ENCODE measurements at regions not wholly inside any gene's neighbourhood (a gene's known extent, or its start where the extent isn't known, plus 50 kb on each side); places are given as distances from the start of the nearest gene placed in this dataset.

- Histone ChIP-seq H3K4me1 (no peaks in the 10 kb centered on the region), H3K27me3 (no peaks in the 10 kb centered on the region), H3K4me3 (no peak overlapping the region), H3K36me3 (no peaks in the 10 kb centered on the region), H3K9ac (ENCODE audit: low read depth in 2 of 2, low read length in 2 of 2) (no peak overlapping the region), H3K27ac (no peak overlapping the region), H3K9me3 (no peaks in the 10 kb centered on the region)
- TF ChIP-seq CTCF (IDR thresholded peaks at IDR 0.05), result no peak
- no peak for DNase-seq
- intact Hi-C loops (cut with DNase I), result no loop called here
Observed at GRCh38 chr6:82441047-82441855, 77.6 kb downstream of the TPBG start.

GRCh38 chr6:82442061-82442719, 78.6 kb downstream of the TPBG start:
- Histone ChIP-seq H3K9me3 (no peaks in the 10 kb centered on the region), H3K4me3 (no peak overlapping the region), H3K27ac (no peak overlapping the region), H3K36me3 (no peaks in the 10 kb centered on the region), H3K4me1 (no peaks in the 10 kb centered on the region), H3K27me3 (no peaks in the 10 kb centered on the region), H3K9ac (ENCODE audit: low read depth in 2 of 2, low read length in 2 of 2) (no peak overlapping the region)
- intact Hi-C loops (cut with DNase I), result no loop called here
- DNase-seq, result no peak
- TF ChIP-seq CTCF (IDR thresholded peaks at IDR 0.05), result no peak

- H3K27ac ChIP-seq, result no peak overlapping the region
- no peaks in the 10 kb centered on the region for H3K27me3 ChIP-seq
- H3K4me3 ChIP-seq, result no peak overlapping the region
- no peaks in the 10 kb centered on the region for H3K4me1 ChIP-seq
- TF ChIP-seq CTCF (IDR thresholded peaks at IDR 0.05), result no peak
- no peaks in the 10 kb centered on the region for H3K9me3 ChIP-seq
- intact Hi-C loops (cut with DNase I), result no loop called here
- no peaks in the 10 kb centered on the region for H3K36me3 ChIP-seq
- H3K9ac ChIP-seq (ENCODE audit: low read depth in 2 of 2, low read length in 2 of 2), result no peak overlapping the region
- DNase-seq, result no peak
Observed at GRCh38 chr6:82458147-82458546, 94.5 kb downstream of the TPBG start.

- H3K27me3 ChIP-seq, result no peaks in the 10 kb centered on the region
Observed at GRCh38 chr6:82458705-82459104, 95.1 kb downstream of the TPBG start.

GRCh38 chr6:82461536-82461935, 97.9 kb downstream of the TPBG start:
- Histone ChIP-seq H3K9me3 (no peaks in the 10 kb centered on the region), H3K36me3 (no peaks in the 10 kb centered on the region), H3K9ac (ENCODE audit: low read depth in 2 of 2, low read length in 2 of 2) (no peak overlapping the region), H3K4me3 (no peak overlapping the region), H3K27ac (no peak overlapping the region), H3K4me1 (no peaks in the 10 kb centered on the region), H3K27me3 (no peaks in the 10 kb centered on the region)
- no peak for TF ChIP-seq CTCF (IDR thresholded peaks at IDR 0.05)
- intact Hi-C loops (cut with DNase I), result no loop called here
- DNase-seq, result no peak

More at GRCh38 chr6:82458705-82459104, 95.1 kb downstream of the TPBG start:
- no peaks in the 10 kb centered on the region for H3K9me3 ChIP-seq
- no peak overlapping the region for H3K4me3 ChIP-seq
- no peaks in the 10 kb centered on the region for H3K4me1 ChIP-seq
- no peak overlapping the region for H3K9ac ChIP-seq (ENCODE audit: low read depth in 2 of 2, low read length in 2 of 2)
- H3K27ac ChIP-seq, result no peak overlapping the region
- no peak for DNase-seq
- no peak for TF ChIP-seq CTCF (IDR thresholded peaks at IDR 0.05)
- intact Hi-C loops (cut with DNase I), result no loop called here
- H3K36me3 ChIP-seq, result no peaks in the 10 kb centered on the region

Data from colonic mucosa (tissue), 4 donors.